SK-N-SH (cell line): ENCODE measurements at regions not wholly inside any gene's neighbourhood (a gene's known extent, or its start where the extent isn't known, plus 50 kb on each side); places are given as distances from the start of the nearest gene placed in this dataset.

ENCODE experiments used
- CTCF ChIA-PET: fragments of 300-600, 350-600 bp; formaldehyde crosslinking; extraction: SDS; loops from one replicate; lab custom pipeline; 2021; lab: Yijun Ruan, JAX
- POLR2A ChIA-PET: fragments of 350-600 bp; sonication (Branson Sonifier 250); formaldehyde crosslinking; extraction: SDS; loops from one replicate; lab custom pipeline; 2020; ENCODE audit warnings: antibody characterized with exemption, inconsistent platforms; lab: Yijun Ruan, JAX
- DNase-seq: peaks from one replicate; pipeline ENCODE4 v3.0.0; 2012
- H2AFZ ChIP-seq: fragments of 200-600 bp; sonication (generic); 2 replicates; pipeline ENCODE4 v1.8.1; 2016; ENCODE audit warnings: antibody characterized with exemption, mild to moderate bottlenecking, low read depth
- H3F3A ChIP-seq: fragments of 200-600 bp; sonication (generic); replicated peaks from 2 replicates; pipeline ENCODE3; 2016; ENCODE audit warnings: antibody characterized with exemption, mild to moderate bottlenecking; ENCODE audit not compliant: insufficient read depth
- H3K27ac ChIP-seq, 2 experiments: fragments of 200-500 bp in 1 of 2; fragments of 200-600 bp in 1 of 2; sonication (Bioruptor generic) in 1 of 2; sonication (generic), shearing (Covaris generic) in 1 of 2; 2 replicates each; pipeline versions ENCODE4 v1.5.1 to v1.6.1; 2014 to 2016; ENCODE audit warnings: low read depth in 2 of 2, inconsistent platforms in 1 of 2, low read length in 1 of 2, mild to moderate bottlenecking in 1 of 2, mixed read lengths in 1 of 2
- H3K27me3 ChIP-seq: fragments of 200-600 bp; sonication (generic), shearing (Covaris generic); 2 replicates; pipeline ENCODE4 v1.6.1; 2016; ENCODE audit warnings: mixed run types; ENCODE audit not compliant: insufficient read depth
- H3K36me3 ChIP-seq, 2 experiments: fragments of 200-500 bp in 1 of 2; fragments of 200-600 bp in 1 of 2; sonication (Bioruptor generic) in 1 of 2; sonication (generic) in 1 of 2; replicated peaks in 1 of 2; 2 replicates each; pipeline versions ENCODE3 to v1.5.1; 2014 to 2016; ENCODE audit warnings: low read length in 1 of 2, mild to moderate bottlenecking in 1 of 2; ENCODE audit not compliant: insufficient read depth in 2 of 2, control insufficient read depth in 1 of 2
- H3K4me1 ChIP-seq, 2 experiments: fragments of 200-500 bp in 1 of 2; fragments of 200-600 bp in 1 of 2; sonication (Bioruptor generic) in 1 of 2; sonication (generic), shearing (Covaris generic) in 1 of 2; 2 replicates each; pipeline versions ENCODE4 v1.5.1 to v1.6.1; 2014 to 2016; ENCODE audit warnings: low read depth in 1 of 2, low read length in 1 of 2, mixed run types in 1 of 2; ENCODE audit not compliant: insufficient read depth in 2 of 2, control insufficient read depth in 1 of 2
- H3K4me2 ChIP-seq: fragments of 200-600 bp; sonication (generic), shearing (Covaris generic); 2 replicates; pipeline ENCODE4 v1.6.1; 2017; ENCODE audit warnings: mixed run types
- H3K4me3 ChIP-seq, 2 experiments: fragments of 200-500 bp in 1 of 2; fragments of 200-600 bp in 1 of 2; sonication (Bioruptor generic) in 1 of 2; sonication (generic), shearing (Covaris generic) in 1 of 2; 2 replicates each; pipeline versions ENCODE4 v1.5.1 to v1.8.1; 2014 to 2016; ENCODE audit warnings: low read depth in 2 of 2, inconsistent platforms in 1 of 2, low read length in 1 of 2, mild to moderate bottlenecking in 1 of 2, mixed read lengths in 1 of 2, moderate library complexity in 1 of 2
- H3K79me2 ChIP-seq: fragments of 200-600 bp; sonication (generic); 2 replicates; pipeline ENCODE4 v1.8.1; 2017; ENCODE audit warnings: mild to moderate bottlenecking; ENCODE audit not compliant: insufficient read depth
- H3K9ac ChIP-seq: fragments of 200-600 bp; sonication (generic); 2 replicates; pipeline ENCODE4 v1.6.1; 2017; ENCODE audit warnings: mixed run types
- H3K9me2 ChIP-seq: fragments of 200-600 bp; sonication (generic); 2 replicates; pipeline ENCODE4 v1.6.1; 2017; ENCODE audit warnings: mixed run types
- H3K9me3 ChIP-seq: fragments of 200-600 bp; sonication (generic); 2 replicates; pipeline ENCODE4 v1.6.1; 2017; ENCODE audit warnings: mixed run types, mild to moderate bottlenecking, moderate library complexity
- H4K20me1 ChIP-seq: fragments of 200-600 bp; sonication (generic); 2 replicates; pipeline ENCODE4 v1.6.1; 2017; ENCODE audit warnings: mild to moderate bottlenecking, mixed run types; ENCODE audit not compliant: insufficient read depth
- FOSL2 ChIP-seq: IDR thresholded peaks from 2 replicates; pipeline ENCODE4 v1.4.0; 2012; ENCODE audit warnings: low read depth, mild to moderate bottlenecking, moderate library complexity, borderline replicate concordance
- NRF1 ChIP-seq: IDR thresholded peaks from 2 replicates; pipeline ENCODE4 v1.6.1; 2012; ENCODE audit warnings: low read depth, mild to moderate bottlenecking, low read length
- POLR2AphosphoS5 ChIP-seq: IDR thresholded peaks from 2 replicates; pipeline ENCODE4 v1.6.1; 2012; ENCODE audit warnings: low read depth, low read length
- RCOR1 ChIP-seq: fragments of 150-350 bp; IDR thresholded peaks from 2 replicates; pipeline ENCODE4 v1.6.1; 2017; ENCODE audit warnings: antibody characterized with exemption, low read length
- SIN3A ChIP-seq: IDR thresholded peaks from 2 replicates; pipeline ENCODE4 v1.6.1; 2012; ENCODE audit warnings: low read depth, mild to moderate bottlenecking, low read length, moderate library complexity, borderline replicate concordance
- YY1 ChIP-seq: IDR thresholded peaks from 2 replicates; pipeline ENCODE4 v1.4.0; 2012; ENCODE audit warnings: low read depth, mild to moderate bottlenecking
- WGBS: methylation state at CpG from one replicate; pipeline ENCODE4 v1.1.6; 2017; ENCODE audit warnings: low lambda C conversion rate; 5-methylcytosine and 5-hydroxymethylcytosine counted together
- TF ChIP-seq, protein P1 (sequence below): fragments of 200-600 bp; sonication (generic); IDR thresholded peaks from 2 replicates; pipeline ENCODE4 v1.6.1; 2017; ENCODE audit warnings: antibody characterized with exemption, mild to moderate bottlenecking, moderate library complexity
- TF ChIP-seq, protein P2 (sequence below): IDR thresholded peaks from 2 replicates; pipeline ENCODE4 v1.4.0; 2012; ENCODE audit warnings: low read depth, borderline replicate concordance
- TF ChIP-seq, protein P3 (sequence below): IDR thresholded peaks from 2 replicates; pipeline ENCODE4; 2012
- TF ChIP-seq, protein P4 (sequence below): IDR thresholded peaks from 2 replicates; pipeline ENCODE4 v1.4.0; 2012; ENCODE audit warnings: low read depth

DNA sequence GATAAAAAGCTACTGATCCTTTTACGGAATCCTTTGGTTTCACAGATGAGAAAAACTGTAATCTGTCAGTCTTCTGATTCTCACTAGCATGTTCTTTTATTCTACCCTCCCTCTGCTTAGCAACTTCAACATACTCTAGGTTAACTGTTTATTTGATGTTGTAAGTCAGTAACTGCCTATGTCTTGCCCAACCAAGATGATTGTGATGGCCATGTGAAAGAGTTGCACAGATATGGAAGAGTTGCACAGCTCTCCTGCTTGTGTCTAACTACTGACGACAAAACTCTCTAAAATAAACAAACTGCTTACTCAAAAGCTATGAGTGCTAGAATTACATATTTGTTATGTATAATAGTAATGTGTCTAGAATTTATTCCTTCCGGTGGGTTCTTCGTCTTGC lies 227.3 kb upstream of the DAB2 start:
- no peak overlapping the region for H2AFZ ChIP-seq
- TF ChIP-seq SIN3A (no peak), YY1 (no peak), POLR2AphosphoS5 (no peak)
- TF ChIP-seq, protein P1, sequence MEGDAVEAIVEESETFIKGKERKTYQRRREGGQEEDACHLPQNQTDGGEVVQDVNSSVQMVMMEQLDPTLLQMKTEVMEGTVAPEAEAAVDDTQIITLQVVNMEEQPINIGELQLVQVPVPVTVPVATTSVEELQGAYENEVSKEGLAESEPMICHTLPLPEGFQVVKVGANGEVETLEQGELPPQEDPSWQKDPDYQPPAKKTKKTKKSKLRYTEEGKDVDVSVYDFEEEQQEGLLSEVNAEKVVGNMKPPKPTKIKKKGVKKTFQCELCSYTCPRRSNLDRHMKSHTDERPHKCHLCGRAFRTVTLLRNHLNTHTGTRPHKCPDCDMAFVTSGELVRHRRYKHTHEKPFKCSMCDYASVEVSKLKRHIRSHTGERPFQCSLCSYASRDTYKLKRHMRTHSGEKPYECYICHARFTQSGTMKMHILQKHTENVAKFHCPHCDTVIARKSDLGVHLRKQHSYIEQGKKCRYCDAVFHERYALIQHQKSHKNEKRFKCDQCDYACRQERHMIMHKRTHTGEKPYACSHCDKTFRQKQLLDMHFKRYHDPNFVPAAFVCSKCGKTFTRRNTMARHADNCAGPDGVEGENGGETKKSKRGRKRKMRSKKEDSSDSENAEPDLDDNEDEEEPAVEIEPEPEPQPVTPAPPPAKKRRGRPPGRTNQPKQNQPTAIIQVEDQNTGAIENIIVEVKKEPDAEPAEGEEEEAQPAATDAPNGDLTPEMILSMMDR: no peak
- TF ChIP-seq, protein P2, sequence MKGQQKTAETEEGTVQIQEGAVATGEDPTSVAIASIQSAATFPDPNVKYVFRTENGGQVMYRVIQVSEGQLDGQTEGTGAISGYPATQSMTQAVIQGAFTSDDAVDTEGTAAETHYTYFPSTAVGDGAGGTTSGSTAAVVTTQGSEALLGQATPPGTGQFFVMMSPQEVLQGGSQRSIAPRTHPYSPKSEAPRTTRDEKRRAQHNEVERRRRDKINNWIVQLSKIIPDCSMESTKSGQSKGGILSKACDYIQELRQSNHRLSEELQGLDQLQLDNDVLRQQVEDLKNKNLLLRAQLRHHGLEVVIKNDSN: no peak
- TF ChIP-seq, protein P3, sequence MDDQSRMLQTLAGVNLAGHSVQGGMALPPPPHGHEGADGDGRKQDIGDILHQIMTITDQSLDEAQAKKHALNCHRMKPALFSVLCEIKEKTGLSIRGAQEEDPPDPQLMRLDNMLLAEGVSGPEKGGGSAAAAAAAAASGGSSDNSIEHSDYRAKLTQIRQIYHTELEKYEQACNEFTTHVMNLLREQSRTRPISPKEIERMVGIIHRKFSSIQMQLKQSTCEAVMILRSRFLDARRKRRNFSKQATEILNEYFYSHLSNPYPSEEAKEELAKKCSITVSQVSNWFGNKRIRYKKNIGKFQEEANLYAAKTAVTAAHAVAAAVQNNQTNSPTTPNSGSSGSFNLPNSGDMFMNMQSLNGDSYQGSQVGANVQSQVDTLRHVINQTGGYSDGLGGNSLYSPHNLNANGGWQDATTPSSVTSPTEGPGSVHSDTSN: no peak
- TF ChIP-seq, all 33 proteins: peak for 0
- ChIA-PET CTCF (no interaction called here), POLR2A (no interaction called here)
- no peaks in the 10 kb centered on the region for H3K4me1 ChIP-seq
- no peak for DNase-seq
- no peaks in the 10 kb centered on the region for H3F3A ChIP-seq
- no peaks in the 10 kb centered on the region for H3K9me3 ChIP-seq
- no peak overlapping the region for H3K4me3 ChIP-seq
- 46% methylated on average over 4 of the region's 4 CpGs for WGBS
- H3K36me3 ChIP-seq: no peaks in the 10 kb centered on the region
- H3K27me3 ChIP-seq: no peaks in the 10 kb centered on the region
- H3K9me2 ChIP-seq: no peaks in the 10 kb centered on the region
- H3K79me2 ChIP-seq: no peaks in the 10 kb centered on the region
- no peak overlapping the region for H3K9ac ChIP-seq
- H3K4me2 ChIP-seq: no peak overlapping the region
- no peaks in the 10 kb centered on the region for H4K20me1 ChIP-seq
- no peak overlapping the region for H3K27ac ChIP-seq

DNA sequence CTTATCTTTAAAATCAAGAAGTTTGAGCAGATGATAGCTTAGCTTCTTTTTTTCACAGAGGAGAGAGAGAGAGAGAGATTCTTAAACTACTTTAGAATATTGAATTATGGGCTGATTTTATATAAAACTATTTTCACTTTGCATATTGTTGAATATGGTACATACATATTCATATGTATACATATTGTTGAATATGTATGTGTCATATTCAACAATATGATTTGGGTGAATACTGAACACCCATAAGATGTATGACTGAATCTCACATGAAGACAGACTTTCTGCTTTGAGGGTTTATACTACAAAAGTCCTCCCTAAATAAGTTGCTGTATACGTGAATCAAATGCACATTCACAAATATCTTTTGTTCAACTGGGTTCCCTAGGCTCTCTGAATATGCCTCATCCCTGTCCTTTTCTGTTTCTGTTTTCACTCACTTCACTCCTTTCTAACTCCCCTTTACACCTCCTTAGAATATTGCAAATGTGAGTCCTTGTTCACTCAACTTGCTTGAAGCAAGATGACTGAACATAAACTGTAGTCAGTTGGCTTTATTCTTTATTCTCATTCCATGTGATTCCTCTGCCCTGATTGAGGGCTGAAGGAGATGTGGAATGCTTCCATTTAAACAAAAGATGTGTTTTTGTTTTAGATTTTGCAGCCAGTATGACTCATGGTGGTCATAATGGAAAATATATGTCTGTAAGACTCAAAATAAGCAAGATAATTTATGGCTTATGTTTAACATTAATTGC lies 225.4 kb upstream of the DAB2 start:
- Histone ChIP-seq H2AFZ (no peak overlapping the region), H3K4me1 (no peaks in the 10 kb centered on the region), H4K20me1 (no peaks in the 10 kb centered on the region), H3K79me2 (no peaks in the 10 kb centered on the region), H3K9ac (no peak overlapping the region), H3K4me3 (no peak overlapping the region), H3F3A (no peaks in the 10 kb centered on the region), H3K27ac (no peak overlapping the region)
- ChIA-PET CTCF (no interaction called here), POLR2A (no interaction called here)
- DNase-seq: no peak
- WGBS: 7% methylated on average over 1 of the region's 1 CpG
- TF ChIP-seq, protein P4, sequence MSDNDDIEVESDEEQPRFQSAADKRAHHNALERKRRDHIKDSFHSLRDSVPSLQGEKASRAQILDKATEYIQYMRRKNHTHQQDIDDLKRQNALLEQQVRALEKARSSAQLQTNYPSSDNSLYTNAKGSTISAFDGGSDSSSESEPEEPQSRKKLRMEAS: no peak
- no peak for TF ChIP-seq NRF1
- no peak for TF ChIP-seq RCOR1
- no peak for TF ChIP-seq FOSL2
- TF ChIP-seq, all 33 proteins: peak for 0
- no peak overlapping the region for H3K4me2 ChIP-seq
- H3K27me3 ChIP-seq: no peaks in the 10 kb centered on the region
- H3K9me2 ChIP-seq: no peaks in the 10 kb centered on the region
- H3K9me3 ChIP-seq: no peaks in the 10 kb centered on the region
- H3K36me3 ChIP-seq: no peaks in the 10 kb centered on the region
